ENCODE measurements at regions not wholly inside any gene's neighbourhood (a gene's known extent, or its start where the extent isn't known, plus 50 kb on each side); places are given as distances from the start of the nearest gene placed in this dataset.

GRCh38 chr6:103680116-103680515, 1179.6 kb downstream of the HACE1 start:
- TF ChIP-seq REST (IDR thresholded peaks at IDR 0.05; ENCODE audit: borderline replicate concordance) (no peak), CTCF (IDR thresholded peaks at IDR 0.05; ENCODE audit: poor library complexity, severe bottlenecking) (no peak), EP300 (conservative IDR thresholded peaks at IDR 0.05; ENCODE audit: poor library complexity, severe bottlenecking) (no peak), SMC3 (conservative IDR thresholded peaks at IDR 0.05; ENCODE audit: poor library complexity) (no peak), EZH2 (IDR thresholded peaks at IDR 0.05; ENCODE audit: borderline replicate concordance, insufficient read depth, low read length, poor library complexity, severe bottlenecking) (no peak), TAF1 (IDR thresholded peaks at IDR 0.05; ENCODE audit: low read depth) (no peak), RAD21 (conservative IDR thresholded peaks at IDR 0.05) (no peak), MXI1 (conservative IDR thresholded peaks at IDR 0.05; ENCODE audit: poor library complexity, severe bottlenecking) (no peak)
